NCI-H460 (cell line): ENCODE measurements at regions not wholly inside any gene's neighbourhood (a gene's known extent, or its start where the extent isn't known, plus 50 kb on each side); places are given as distances from the start of the nearest gene placed in this dataset.
"Not testable (repeated sequence)": the region's sequence is repeated elsewhere in the genome, so short reads cannot be mapped to it uniquely, and the experiment has no call there.

Experiments used
- DNase-seq: peaks from one replicate; pipeline ENCODE4 v3.0.0-alpha.2; 2016; ENCODE audit warnings: low read depth; ENCODE audit errors: extremely low read depth

DNA sequence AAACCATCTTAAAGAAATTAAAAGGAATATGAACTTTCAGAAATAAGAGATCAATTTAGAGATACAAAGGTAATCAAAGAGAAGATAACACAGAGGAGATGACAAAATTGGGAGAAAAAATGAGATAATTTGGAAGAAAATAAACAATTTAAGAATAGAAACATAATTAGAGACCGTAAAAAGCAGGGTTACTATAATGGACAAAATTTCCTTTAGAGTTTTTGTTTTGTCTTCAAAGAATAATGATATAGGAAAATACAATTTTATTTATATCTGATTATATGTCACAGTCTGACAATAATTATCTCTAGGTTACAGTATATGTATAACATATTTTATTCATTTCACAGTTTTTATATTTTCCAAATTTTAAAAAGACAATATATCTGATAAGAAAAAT is 716.4 kb upstream of the ZNF804A start:
- DNase-seq: no peak

- DNase-seq: no peak
Measured at GRCh38 chr2:183892315-183892941, 705.9 kb upstream of the ZNF804A start.

GRCh38 chr2:183898641-183899040 is 699.7 kb upstream of the ZNF804A start:
- no peak for DNase-seq

DNA sequence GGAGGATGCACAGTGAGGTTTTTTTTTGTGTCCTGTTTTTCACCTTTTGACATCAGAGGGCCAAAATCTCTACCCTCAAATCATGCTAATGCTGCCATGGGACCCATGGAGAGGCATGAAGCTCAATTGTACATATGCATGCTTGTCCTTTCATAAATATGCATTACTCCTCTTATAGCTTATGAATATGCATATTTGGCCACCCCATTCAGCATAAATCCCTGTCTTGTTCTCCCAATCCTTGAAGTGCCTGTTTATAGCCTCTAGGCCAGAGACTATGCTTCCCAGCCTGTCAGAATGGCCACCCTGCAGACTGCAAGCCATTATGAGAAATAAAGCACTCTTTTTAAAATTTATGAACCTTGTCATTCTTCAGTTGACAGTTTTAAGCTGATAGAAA is 696.4 kb upstream of the ZNF804A start:
- DNase-seq: no peak

GRCh38 chr2:183903026-183903425 is 695.3 kb upstream of the ZNF804A start:
- DNase-seq: no peak

DNA sequence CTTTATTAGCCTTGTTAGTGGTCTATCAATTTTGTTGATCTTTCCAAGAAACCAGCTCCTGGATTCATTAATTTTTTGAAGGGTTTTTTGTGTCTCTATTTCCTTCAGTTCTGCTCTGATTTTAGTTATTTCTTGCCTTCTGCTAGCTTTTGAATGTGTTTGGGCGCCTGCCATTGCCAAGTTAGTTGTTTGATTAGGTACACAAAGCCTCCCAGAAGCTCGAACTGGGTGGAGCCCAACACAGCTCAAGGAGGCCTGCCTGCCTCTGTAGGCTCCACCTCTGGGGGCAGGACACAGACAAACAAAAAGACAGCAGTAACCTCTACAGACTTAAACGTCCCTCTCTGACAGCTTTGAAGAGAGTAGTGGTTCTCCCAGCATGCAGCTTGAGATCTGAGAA is 682.3 kb upstream of the ZNF804A start:
- not testable (repeated sequence) for DNase-seq

- no peak for DNase-seq
Measured at GRCh38 chr2:183919167-183919566, 679.2 kb upstream of the ZNF804A start.

DNA sequence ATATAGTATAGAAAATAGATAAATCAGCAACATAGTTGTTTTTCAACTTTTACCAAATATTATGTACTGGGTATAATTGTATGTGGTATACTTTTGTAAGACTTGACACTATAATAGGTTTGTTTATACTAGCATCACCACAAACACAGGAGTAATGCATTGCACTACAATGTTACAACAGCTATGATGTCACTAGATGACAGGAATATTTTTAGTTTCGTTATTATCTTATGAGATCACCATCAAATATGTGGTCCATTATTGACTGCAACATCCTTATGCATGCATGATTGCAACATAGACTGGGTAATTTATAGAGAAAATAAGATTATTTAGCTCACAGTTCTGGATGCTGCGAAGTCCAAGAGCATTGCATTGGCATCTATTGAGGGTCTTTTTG is 678.4 kb upstream of the ZNF804A start:
- no peak for DNase-seq

GRCh38 chr2:183925281-183925680 is 673.0 kb upstream of the ZNF804A start:
- DNase-seq: no peak

DNA sequence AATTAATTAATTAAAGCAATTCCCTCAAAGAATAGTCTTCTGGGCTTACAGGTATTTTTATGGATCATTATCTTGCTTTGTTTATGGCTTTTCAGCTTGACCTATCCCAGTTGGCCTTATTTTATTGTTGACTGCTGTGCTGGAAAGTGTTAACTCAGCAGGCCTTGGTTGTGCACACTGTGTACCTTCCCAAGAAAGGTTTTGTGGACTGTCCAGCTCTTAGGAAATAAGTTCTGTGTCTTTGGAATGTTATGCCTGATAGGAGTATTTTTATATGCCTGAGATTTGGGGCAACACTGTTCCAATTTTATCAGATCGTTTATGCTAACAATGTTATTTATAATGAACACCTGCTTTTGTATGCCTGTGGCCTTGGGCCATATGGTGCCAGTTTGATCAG is 671.9 kb upstream of the ZNF804A start:
- no peak for DNase-seq

DNA sequence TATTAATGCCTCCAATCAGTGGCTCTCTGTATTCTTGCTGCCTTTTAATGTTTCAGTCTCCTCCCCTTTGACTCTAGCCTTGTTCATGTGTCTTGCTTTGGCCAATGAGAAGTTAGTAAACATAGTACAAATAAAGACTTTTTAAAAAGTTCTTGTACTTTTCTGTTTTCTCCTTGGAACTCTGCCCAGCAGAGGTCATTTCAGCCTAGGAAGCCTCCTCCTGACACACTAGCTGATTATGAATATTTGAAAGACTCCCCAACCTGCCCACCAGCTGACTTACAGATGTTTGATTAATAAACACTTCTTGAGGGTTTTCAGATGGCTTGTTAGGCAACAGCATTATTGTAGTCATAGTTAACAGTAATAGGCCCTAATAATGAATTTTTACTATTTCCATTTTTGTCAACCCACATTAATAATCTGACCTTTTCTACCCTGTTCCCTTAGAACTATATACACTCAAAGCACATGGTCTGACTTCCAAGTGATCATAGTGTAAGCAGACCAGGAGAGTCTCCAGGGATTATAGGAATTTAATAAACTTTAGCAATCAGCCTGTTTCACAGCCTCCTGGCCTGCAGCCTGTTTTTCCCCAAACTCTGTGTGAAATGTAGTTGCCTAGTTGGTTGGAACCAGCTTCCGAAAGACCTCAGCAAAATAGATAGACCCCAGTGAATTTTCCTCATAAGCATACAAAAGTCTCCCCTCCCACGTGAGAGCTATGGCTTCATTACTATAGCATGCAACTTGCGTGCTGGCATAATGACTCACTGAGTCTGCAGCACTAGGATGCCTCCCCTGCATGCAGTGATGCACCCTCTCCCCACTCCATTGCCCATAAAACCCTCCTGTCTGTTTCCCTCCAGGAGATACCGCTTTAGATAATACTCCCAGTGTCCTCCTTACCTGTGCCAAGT is 670.7 kb upstream of the ZNF804A start:
- no peak for DNase-seq

GRCh38 chr2:183935005-183935404 is 663.3 kb upstream of the ZNF804A start:
- DNase-seq: no peak

DNA sequence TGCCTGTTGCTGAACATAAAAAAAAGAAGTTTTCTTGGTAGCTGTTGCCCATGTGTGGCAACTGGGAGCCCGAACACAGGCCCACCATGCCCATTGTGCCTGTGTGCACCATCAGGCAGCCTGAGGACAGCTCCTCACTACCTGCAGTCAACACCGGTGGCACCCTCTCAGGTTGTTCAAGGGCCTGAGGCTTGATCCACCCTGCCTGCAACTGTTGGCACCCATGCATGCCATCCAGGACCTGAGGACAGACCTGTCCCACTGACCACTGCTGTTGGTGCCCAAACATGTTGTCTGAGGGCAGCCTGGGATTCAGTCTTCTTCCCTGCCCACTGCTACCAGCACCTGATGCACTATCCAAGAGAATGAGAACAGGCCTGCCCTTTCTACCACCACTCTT is 661.1 kb upstream of the ZNF804A start:
- DNase-seq: no peak

- no peak for DNase-seq
Measured at GRCh38 chr2:183946193-183946592, 652.1 kb upstream of the ZNF804A start.

DNA sequence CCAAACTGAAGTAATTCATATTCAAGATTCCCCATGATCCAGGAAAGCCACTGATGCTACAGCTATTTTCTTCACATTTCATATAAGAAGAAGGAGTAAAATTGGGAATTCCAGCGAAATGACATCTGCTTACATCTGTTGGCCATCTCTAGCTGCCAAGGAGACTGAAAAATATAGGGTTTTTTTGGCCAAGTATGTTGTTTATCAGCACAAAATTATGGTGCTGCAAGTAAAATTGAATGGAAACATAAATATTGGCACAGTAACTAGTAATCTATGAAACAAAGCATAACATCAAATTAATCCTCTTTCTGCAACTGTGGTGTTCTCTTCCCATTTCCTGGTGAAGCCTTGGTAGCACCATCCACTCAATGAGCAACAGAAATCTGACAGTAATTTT is 649.5 kb upstream of the ZNF804A start:
- no peak for DNase-seq

GRCh38 chr2:183950673-183951072 is 647.7 kb upstream of the ZNF804A start:
- DNase-seq: no peak

DNA sequence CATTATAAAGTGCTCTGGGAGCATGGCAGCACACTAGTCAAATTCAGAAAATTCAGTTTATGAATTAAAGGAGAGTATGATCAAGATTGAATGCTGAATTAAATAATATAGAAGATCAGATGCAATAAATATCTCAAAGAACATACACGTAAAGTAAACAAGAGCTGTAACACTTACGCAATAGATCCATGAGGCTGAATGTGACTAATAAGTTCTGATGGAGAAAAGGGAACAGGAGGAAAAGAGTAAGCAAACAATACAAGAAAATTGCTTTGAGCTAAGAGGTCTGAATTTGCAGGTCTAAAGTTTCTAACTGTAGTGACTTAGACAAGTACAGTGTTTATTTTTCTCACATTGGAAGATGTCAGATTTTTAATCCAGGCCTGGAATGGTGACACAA is 646.7 kb upstream of the ZNF804A start:
- peak; percentile 9 for DNase-seq

- no peak for DNase-seq
Measured at GRCh38 chr2:183952741-183953140, 645.6 kb upstream of the ZNF804A start.

DNA sequence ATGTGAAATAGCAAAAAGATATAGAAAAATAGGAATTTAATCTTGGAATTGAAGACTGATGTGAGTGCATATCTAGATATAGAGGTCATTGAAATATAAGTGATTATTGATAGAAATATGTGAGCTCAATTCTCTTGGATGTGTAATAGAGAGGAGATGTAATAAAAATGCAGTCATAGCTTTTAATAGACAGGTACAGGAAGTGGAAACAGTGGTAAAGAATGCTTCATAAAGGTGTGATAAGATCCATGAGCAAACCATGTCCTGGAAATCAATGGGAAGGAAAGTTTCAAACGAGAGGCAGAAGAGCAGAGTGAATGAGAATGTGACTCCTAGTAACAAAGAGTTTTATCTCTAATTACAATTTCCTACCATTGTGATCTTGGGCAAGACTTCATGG is 634.7 kb upstream of the ZNF804A start:
- DNase-seq: no peak

- DNase-seq: no peak
Measured at GRCh38 chr2:183964565-183964964, 633.8 kb upstream of the ZNF804A start.

GRCh38 chr2:183967756-183968155 is 630.6 kb upstream of the ZNF804A start:
- DNase-seq: no peak

GRCh38 chr2:183975676-183976075 is 622.7 kb upstream of the ZNF804A start:
- not testable (repeated sequence) for DNase-seq
